A673 (cell line): ENCODE measurements at regions not wholly inside any gene's neighbourhood (a gene's known extent, or its start where the extent isn't known, plus 50 kb on each side); places are given as distances from the start of the nearest gene placed in this dataset.

ENCODE experiments used
- BruUV-seq: library from RNA; stranded (reverse); fragments of 400-500 nt; replicated peaks from 2 replicates; lab custom pipeline; 2021; lab: Mats Ljungman, UMichigan
- CTCF ChIA-PET: fragments of 300-600 bp; sonication (Branson Sonifier 250); formaldehyde crosslinking; loops from one replicate; lab custom pipeline; 2022; ENCODE audit warnings: antibody characterized with exemption; lab: Charles Lee
- POLR2A ChIA-PET: fragments of 300-600 bp; sonication (Branson Sonifier 250); formaldehyde crosslinking; loops from one replicate; lab custom pipeline; 2022; ENCODE audit warnings: antibody characterized with exemption; ENCODE audit not compliant: low non-redundant PET; lab: Charles Lee
- DNase-seq: peaks from one replicate; pipeline ENCODE4 v3.0.0-alpha.2; 2015; ENCODE audit warnings: low spot score
- H3K27ac ChIP-seq: fragments of 200-600 bp; sonication (generic); 2 replicates; pipeline ENCODE4 v1.5.1; 2016; ENCODE audit warnings: mixed run types, low read depth, mild to moderate bottlenecking, mixed read lengths, antibody characterized with exemption, low read length; ENCODE audit not compliant: poor library complexity, severe bottlenecking
- H3K27me3 ChIP-seq: fragments of 200-600 bp; sonication (generic); replicated peaks from 2 replicates; pipeline ENCODE4 v1.6.1; 2017; ENCODE audit warnings: mixed run types, low read depth, mild to moderate bottlenecking, mixed read lengths, antibody characterized with exemption, low read length; ENCODE audit not compliant: insufficient read depth, poor library complexity
- H3K36me3 ChIP-seq: fragments of 200-600 bp; sonication (generic); 2 replicates; pipeline ENCODE4 v1.6.1; 2016; ENCODE audit warnings: mixed run types, mild to moderate bottlenecking, mixed read lengths, antibody characterized with exemption, low read length; ENCODE audit not compliant: insufficient read depth, poor library complexity, severe bottlenecking
- H3K4me1 ChIP-seq: fragments of 200-600 bp; sonication (generic); 2 replicates; pipeline ENCODE4 v1.6.1; 2017; ENCODE audit warnings: mixed run types, mild to moderate bottlenecking, mixed read lengths, antibody characterized with exemption, low read length; ENCODE audit not compliant: insufficient read depth, poor library complexity, severe bottlenecking
- H3K4me3 ChIP-seq: fragments of 200-600 bp; sonication (generic); 2 replicates; pipeline ENCODE4 v1.5.1; 2016; ENCODE audit warnings: low read depth, mixed run types, mild to moderate bottlenecking, mixed read lengths, low read length; ENCODE audit not compliant: poor library complexity, severe bottlenecking
- H3K9me3 ChIP-seq: fragments of 200-600 bp; sonication (generic); 2 replicates; pipeline ENCODE4 v1.6.1; 2016; ENCODE audit warnings: mixed run types, low read depth, mild to moderate bottlenecking, mixed read lengths, antibody characterized with exemption, low read length; ENCODE audit not compliant: poor library complexity, severe bottlenecking
- EZH2 ChIP-seq: fragments of 200-600 bp; sonication (generic); IDR thresholded peaks from 2 replicates; pipeline ENCODE4 v1.6.1; 2017; ENCODE audit warnings: borderline replicate concordance, low read depth, mild to moderate bottlenecking, mixed read lengths, antibody characterized with exemption, low read length; ENCODE audit not compliant: poor library complexity, severe bottlenecking
- intact Hi-C: fragments of 100-400 bp; cut with micrococcal nuclease; formaldehyde crosslinking; loops from one replicate; pipeline ENCODE4 v1.10.0; 2022; ENCODE audit not compliant: unreplicated experiment
- TF ChIP-seq, protein P1 (sequence below): fragments of 300-800, 200-600 bp; sonication (generic); conservative IDR thresholded peaks from 2 replicates; pipeline ENCODE4 v1.5.1; 2017; ENCODE audit warnings: low read depth, mild to moderate bottlenecking, antibody characterized with exemption, low read length, moderate library complexity, mixed read lengths

DNA sequence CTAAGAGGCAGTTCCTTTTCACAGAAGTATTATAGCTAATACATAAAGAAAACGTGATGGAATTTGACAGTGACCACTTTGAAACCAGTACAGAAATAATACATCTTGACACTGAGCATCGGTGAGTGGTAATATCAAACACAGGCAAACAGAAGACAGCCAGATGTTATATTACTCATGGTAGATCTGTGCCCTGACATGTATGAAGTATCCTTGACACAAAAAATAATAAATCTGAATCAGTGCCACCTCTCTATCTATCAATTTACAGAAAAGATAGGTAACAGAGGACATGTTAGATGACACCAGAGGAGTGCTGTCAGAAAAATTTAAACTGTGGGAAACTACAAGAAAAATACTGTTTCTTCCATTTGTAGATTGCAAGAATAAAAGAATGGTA is 217.4 kb upstream of the POT1 start:
- Histone ChIP-seq H3K27ac (no peak overlapping the region), H3K27me3 (no peaks in the 10 kb centered on the region), H3K36me3 (no peaks in the 10 kb centered on the region), H3K9me3 (no peaks in the 10 kb centered on the region), H3K4me3 (no peak overlapping the region), H3K4me1 (no peaks in the 10 kb centered on the region)
- intact Hi-C loops: no loop called here
- ChIA-PET CTCF (no interaction called here), POLR2A (no interaction called here)
- DNase-seq: no peak
- TF ChIP-seq, protein P1, sequence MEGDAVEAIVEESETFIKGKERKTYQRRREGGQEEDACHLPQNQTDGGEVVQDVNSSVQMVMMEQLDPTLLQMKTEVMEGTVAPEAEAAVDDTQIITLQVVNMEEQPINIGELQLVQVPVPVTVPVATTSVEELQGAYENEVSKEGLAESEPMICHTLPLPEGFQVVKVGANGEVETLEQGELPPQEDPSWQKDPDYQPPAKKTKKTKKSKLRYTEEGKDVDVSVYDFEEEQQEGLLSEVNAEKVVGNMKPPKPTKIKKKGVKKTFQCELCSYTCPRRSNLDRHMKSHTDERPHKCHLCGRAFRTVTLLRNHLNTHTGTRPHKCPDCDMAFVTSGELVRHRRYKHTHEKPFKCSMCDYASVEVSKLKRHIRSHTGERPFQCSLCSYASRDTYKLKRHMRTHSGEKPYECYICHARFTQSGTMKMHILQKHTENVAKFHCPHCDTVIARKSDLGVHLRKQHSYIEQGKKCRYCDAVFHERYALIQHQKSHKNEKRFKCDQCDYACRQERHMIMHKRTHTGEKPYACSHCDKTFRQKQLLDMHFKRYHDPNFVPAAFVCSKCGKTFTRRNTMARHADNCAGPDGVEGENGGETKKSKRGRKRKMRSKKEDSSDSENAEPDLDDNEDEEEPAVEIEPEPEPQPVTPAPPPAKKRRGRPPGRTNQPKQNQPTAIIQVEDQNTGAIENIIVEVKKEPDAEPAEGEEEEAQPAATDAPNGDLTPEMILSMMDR: no peak
- TF ChIP-seq EZH2: no peak
- no TSS peak for BruUV-seq

DNA sequence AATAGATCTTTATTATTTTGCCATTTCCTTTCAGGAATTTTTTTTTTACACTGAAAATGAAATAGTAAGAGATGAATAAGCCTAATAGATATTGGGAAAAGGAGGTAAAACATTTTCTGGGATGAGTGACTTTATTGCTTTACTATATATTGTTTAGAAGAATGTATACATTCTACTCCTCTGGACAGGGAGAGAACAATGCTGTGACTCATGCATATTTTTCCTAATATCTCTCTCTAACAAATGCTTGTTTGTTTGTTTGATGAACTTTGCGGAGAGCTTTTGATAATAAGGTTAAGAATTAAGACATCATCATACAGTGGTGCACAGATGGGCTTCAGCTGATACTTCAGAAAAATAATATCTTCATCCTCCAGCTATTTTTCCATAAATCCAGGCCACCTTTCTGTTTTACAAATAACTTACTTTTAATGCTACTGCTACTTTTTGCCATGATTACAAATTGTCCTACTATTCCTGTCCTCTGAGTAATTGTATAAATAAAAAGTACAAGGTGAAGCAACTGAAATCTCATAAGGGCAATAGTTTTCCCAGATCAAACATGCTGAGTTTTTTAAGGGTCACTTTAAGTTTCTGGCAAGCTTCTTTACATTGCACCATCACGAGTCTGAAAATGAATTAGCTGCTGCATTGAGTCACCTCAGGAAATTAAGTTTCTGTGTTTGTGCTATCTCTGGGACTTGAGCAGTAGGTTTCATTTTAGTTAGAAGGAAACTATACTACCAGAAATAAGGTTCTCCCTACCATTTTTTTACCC is 207.3 kb upstream of the POT1 start:
- Histone ChIP-seq H3K4me3 (no peak overlapping the region), H3K4me1 (no peaks in the 10 kb centered on the region), H3K36me3 (no peaks in the 10 kb centered on the region), H3K27ac (no peak overlapping the region), H3K27me3 (no peaks in the 10 kb centered on the region), H3K9me3 (no peaks in the 10 kb centered on the region)
- ChIA-PET CTCF (no interaction called here), POLR2A (no interaction called here)
- no TSS peak for BruUV-seq
- no peak for DNase-seq
- no peak for TF ChIP-seq EZH2
- TF ChIP-seq, protein P1: no peak
- intact Hi-C loops: no loop called here

- Histone ChIP-seq H3K27ac (no peak overlapping the region), H3K36me3 (no peaks in the 10 kb centered on the region), H3K27me3 (no peaks in the 10 kb centered on the region), H3K9me3 (no peaks in the 10 kb centered on the region), H3K4me1 (no peaks in the 10 kb centered on the region), H3K4me3 (no peak overlapping the region)
- CTCF ChIA-PET: no interaction called here
- BruUV-seq: no TSS peak
- DNase-seq: no peak
- POLR2A ChIA-PET: no interaction called here
- intact Hi-C loops: no loop called here
- TF ChIP-seq EZH2: no peak
- TF ChIP-seq, protein P1: no peak
These were observed 206.7 kb upstream of the POT1 start for GRCh38 chr7:125136341-125136740.
